Esophagus muscularis mucosa (tissue), 3 donors: ENCODE measurements at regions not wholly inside any gene's neighbourhood (a gene's known extent, or its start where the extent isn't known, plus 50 kb on each side); places are given as distances from the start of the nearest gene placed in this dataset.

ENCODE experiments used
- POLR2A ChIP-seq: fragments of 450-650 bp; IDR thresholded peaks from one replicate; pipeline ENCODE4 v1.6.1; 2017; ENCODE audit warnings: antibody characterized with exemption, moderate library complexity, mild to moderate bottlenecking, low read depth
- TF ChIP-seq, protein P1 (sequence below), 3 experiments: fragments of 200-600 bp in 2 of 3; fragments of 450-650 bp in 1 of 3; sonication (generic) in 2 of 3; IDR thresholded peaks; one replicate each; pipeline ENCODE4 v1.5.1; 2017 to 2019; ENCODE audit warnings: antibody characterized with exemption in 3 of 3, mild to moderate bottlenecking in 2 of 3, moderate library complexity in 1 of 3

DNA sequence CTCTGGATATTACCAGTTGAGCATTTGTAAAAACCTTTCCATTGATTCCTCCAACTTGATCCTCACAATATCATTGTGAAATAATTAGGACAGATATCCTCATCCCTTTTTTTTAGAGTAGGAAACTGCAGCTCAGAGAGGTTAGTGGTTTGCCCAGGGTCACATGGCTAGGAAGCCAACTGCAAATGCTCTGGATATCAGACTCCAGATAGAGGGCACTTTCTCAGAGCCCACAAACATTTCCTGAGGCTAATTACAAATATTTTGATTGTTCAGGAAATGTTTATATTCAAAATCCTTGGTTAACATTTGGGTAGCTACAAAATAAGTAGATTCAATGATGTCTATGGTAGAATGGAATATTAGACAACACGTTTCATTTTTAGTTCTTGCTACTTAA is 154.8 kb upstream of the DPYD start:
- TF ChIP-seq, protein P1, sequence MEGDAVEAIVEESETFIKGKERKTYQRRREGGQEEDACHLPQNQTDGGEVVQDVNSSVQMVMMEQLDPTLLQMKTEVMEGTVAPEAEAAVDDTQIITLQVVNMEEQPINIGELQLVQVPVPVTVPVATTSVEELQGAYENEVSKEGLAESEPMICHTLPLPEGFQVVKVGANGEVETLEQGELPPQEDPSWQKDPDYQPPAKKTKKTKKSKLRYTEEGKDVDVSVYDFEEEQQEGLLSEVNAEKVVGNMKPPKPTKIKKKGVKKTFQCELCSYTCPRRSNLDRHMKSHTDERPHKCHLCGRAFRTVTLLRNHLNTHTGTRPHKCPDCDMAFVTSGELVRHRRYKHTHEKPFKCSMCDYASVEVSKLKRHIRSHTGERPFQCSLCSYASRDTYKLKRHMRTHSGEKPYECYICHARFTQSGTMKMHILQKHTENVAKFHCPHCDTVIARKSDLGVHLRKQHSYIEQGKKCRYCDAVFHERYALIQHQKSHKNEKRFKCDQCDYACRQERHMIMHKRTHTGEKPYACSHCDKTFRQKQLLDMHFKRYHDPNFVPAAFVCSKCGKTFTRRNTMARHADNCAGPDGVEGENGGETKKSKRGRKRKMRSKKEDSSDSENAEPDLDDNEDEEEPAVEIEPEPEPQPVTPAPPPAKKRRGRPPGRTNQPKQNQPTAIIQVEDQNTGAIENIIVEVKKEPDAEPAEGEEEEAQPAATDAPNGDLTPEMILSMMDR (IDR thresholded peaks at IDR 0.05): no peak
- no peak for TF ChIP-seq POLR2A
